Fibroblast of pulmonary artery (primary cell): ENCODE measurements at regions not wholly inside any gene's neighbourhood (a gene's known extent, or its start where the extent isn't known, plus 50 kb on each side); places are given as distances from the start of the nearest gene placed in this dataset.

Experiments
- DNase-seq: peaks from one replicate; pipeline ENCODE4 v3.0.0-alpha.2; 2010; ENCODE audit warnings: low read depth
- H3K4me3 ChIP-seq: replicated peaks from 2 replicates; pipeline ENCODE4 v1.5.1; 2011; ENCODE audit warnings: low read depth, mild to moderate bottlenecking, control low read depth, low read length, moderate library complexity
- CTCF ChIP-seq: IDR thresholded peaks from 2 replicates; pipeline ENCODE4 v1.5.1; 2011; ENCODE audit warnings: mild to moderate bottlenecking, control low read depth, low read length, inconsistent platforms; ENCODE audit errors: missing control alignments

GRCh38 chr3:118688396-118688884 lies 346.2 kb downstream of the IGSF11 start:
- no peak overlapping the region for H3K4me3 ChIP-seq
- TF ChIP-seq CTCF = no peak
- no peak for DNase-seq

GRCh38 chr3:118692416-118692815 lies 342.2 kb downstream of the IGSF11 start:
- no peak for DNase-seq

GRCh38 chr3:118705487-118706219 lies 329.0 kb downstream of the IGSF11 start:
- no peak overlapping the region for H3K4me3 ChIP-seq
- TF ChIP-seq CTCF = no peak
- DNase-seq = no peak

More at GRCh38 chr3:118692416-118692815, 342.2 kb downstream of the IGSF11 start:
- no peak overlapping the region for H3K4me3 ChIP-seq
- TF ChIP-seq CTCF = no peak

- DNase-seq = no peak
- no peak overlapping the region for H3K4me3 ChIP-seq
- TF ChIP-seq CTCF = no peak
These were observed 326.7 kb downstream of the IGSF11 start for GRCh38 chr3:118707991-118708390.

GRCh38 chr3:118710532-118710931 lies 324.1 kb downstream of the IGSF11 start:
- TF ChIP-seq CTCF = no peak
- no peak for DNase-seq
- H3K4me3 ChIP-seq = no peak overlapping the region

GRCh38 chr3:118713502-118714207 lies 321.0 kb downstream of the IGSF11 start:
- no peak for DNase-seq
- TF ChIP-seq CTCF = no peak
- H3K4me3 ChIP-seq = no peak overlapping the region
